VCaP (cell line): ENCODE measurements at regions not wholly inside any gene's neighbourhood (a gene's known extent, or its start where the extent isn't known, plus 50 kb on each side); places are given as distances from the start of the nearest gene placed in this dataset.

Experiments
- H3K27ac ChIP-seq: fragments of 450-650 bp; 2 replicates; pipeline ENCODE4 v1.5.1; 2017
- CTCF ChIP-seq: fragments of 450-650 bp; conservative IDR thresholded peaks from 2 replicates; pipeline ENCODE4 v1.5.1; 2017; ENCODE audit warnings: mild to moderate bottlenecking, moderate library complexity

- H3K27ac ChIP-seq = no peak overlapping the region
- no peak for TF ChIP-seq CTCF
Observed at GRCh38 chr14:38794677-38795076, 308.4 kb downstream of the SEC23A start.

- no peak overlapping the region for H3K27ac ChIP-seq
- TF ChIP-seq CTCF = no peak
Observed at GRCh38 chr14:38791862-38792261, 311.2 kb downstream of the SEC23A start.

GRCh38 chr14:38790916-38791315 lies 312.1 kb downstream of the SEC23A start:
- no peak overlapping the region for H3K27ac ChIP-seq
- TF ChIP-seq CTCF = no peak

- no peak overlapping the region for H3K27ac ChIP-seq
- no peak for TF ChIP-seq CTCF
Observed at GRCh38 chr14:38789805-38790204, 313.2 kb downstream of the SEC23A start.

GRCh38 chr14:38788060-38788459 lies 315.0 kb downstream of the SEC23A start:
- no peak for TF ChIP-seq CTCF
- no peak overlapping the region for H3K27ac ChIP-seq

GRCh38 chr14:38786921-38787320 lies 316.1 kb downstream of the SEC23A start:
- TF ChIP-seq CTCF = no peak
- no peak overlapping the region for H3K27ac ChIP-seq

- H3K27ac ChIP-seq = no peak overlapping the region
- no peak for TF ChIP-seq CTCF
Observed at GRCh38 chr14:38777401-38777800, 325.6 kb downstream of the SEC23A start.

- TF ChIP-seq CTCF = no peak
- no peak overlapping the region for H3K27ac ChIP-seq
Observed at GRCh38 chr14:38775986-38776385, 327.0 kb downstream of the SEC23A start.
